IMR-90 (cell line): ENCODE measurements at regions not wholly inside any gene's neighbourhood (a gene's known extent, or its start where the extent isn't known, plus 50 kb on each side); places are given as distances from the start of the nearest gene placed in this dataset.

ENCODE experiments used
- BHLHE40 ChIP-seq: fragments of 150-350 bp; IDR thresholded peaks from 2 replicates; pipeline ENCODE4 v1.6.1; 2016; ENCODE audit warnings: mild to moderate bottlenecking, low read depth, low read length
- CTCF ChIP-seq: conservative IDR thresholded peaks from 2 replicates; pipeline ENCODE4 v1.5.1; 2012; ENCODE audit warnings: mild to moderate bottlenecking, low read depth, low read length, improper control_type of control experiment
- MAFK ChIP-seq: IDR thresholded peaks from 2 replicates; pipeline ENCODE4 v1.6.1; 2012; ENCODE audit warnings: low read depth, low read length, improper control_type of control experiment
- NFE2L2 ChIP-seq: fragments of 150-350 bp; IDR thresholded peaks from 2 replicates; pipeline ENCODE4 v1.6.1; 2016; ENCODE audit warnings: low read depth, mild to moderate bottlenecking, low read length
- POLR2A ChIP-seq: IDR thresholded peaks from 2 replicates; pipeline ENCODE4 v1.6.1; 2012; ENCODE audit warnings: mild to moderate bottlenecking, low read depth, low read length
- RAD21 ChIP-seq: IDR thresholded peaks from 2 replicates; pipeline ENCODE4 v1.6.1; 2012; ENCODE audit warnings: low read length, improper control_type of control experiment
- RCOR1 ChIP-seq: IDR thresholded peaks from 2 replicates; pipeline ENCODE4 v1.6.1; 2012; ENCODE audit warnings: mild to moderate bottlenecking, low read length, improper control_type of control experiment; ENCODE audit not compliant: insufficient replicate concordance
- RFX5 ChIP-seq: IDR thresholded peaks from 2 replicates; pipeline ENCODE4 v1.8.0; 2012; ENCODE audit warnings: low read depth, mild to moderate bottlenecking, low read length, moderate library complexity
- SMC3 ChIP-seq: fragments of 150-350 bp; IDR thresholded peaks from 2 replicates; pipeline ENCODE4 v1.6.1; 2016; ENCODE audit warnings: low read depth, mild to moderate bottlenecking, antibody characterized with exemption, low read length, moderate library complexity
- USF2 ChIP-seq: fragments of 150-350 bp; IDR thresholded peaks from 2 replicates; pipeline ENCODE4 v1.6.1; 2017; ENCODE audit warnings: mild to moderate bottlenecking, antibody characterized with exemption, low read length, low read depth

- TF ChIP-seq CTCF: no peak
- no peak for TF ChIP-seq NFE2L2
- TF ChIP-seq SMC3: no peak
- no peak for TF ChIP-seq RAD21
- no peak for TF ChIP-seq MAFK
- no peak for TF ChIP-seq POLR2A
- no peak for TF ChIP-seq USF2
- TF ChIP-seq RCOR1: no peak
- TF ChIP-seq BHLHE40: no peak
- TF ChIP-seq RFX5: no peak
Measured at GRCh38 chr3:162610261-162610660, 1113.7 kb downstream of the OTOL1 start.
